Thoracic aorta (tissue), 2 donors: ENCODE measurements at regions not wholly inside any gene's neighbourhood (a gene's known extent, or its start where the extent isn't known, plus 50 kb on each side); places are given as distances from the start of the nearest gene placed in this dataset.

Source experiments
- ATAC-seq: fragments of 150-250 bp; one replicate; pipeline ENCODE4 v1.8.0; 2017; ENCODE audit warnings: low read depth; ENCODE audit not compliant: insufficient number of reproducible peaks, low FRiP score
- DNase-seq: peaks from one replicate; pipeline ENCODE4 v3.0.0-alpha.2; 2020; ENCODE audit warnings: low spot score
- H3K27ac ChIP-seq, 2 donors: fragments of 200-600 bp; sonication (generic); 1 replicate in 1 of 2; 2 replicates in 1 of 2; pipeline ENCODE4 v1.5.1; 2016; ENCODE audit warnings: mild to moderate bottlenecking in 2 of 2, moderate library complexity in 2 of 2
- H3K27me3 ChIP-seq: fragments of 200-600 bp; sonication (generic); replicated peaks from 2 replicates; pipeline ENCODE4 v1.6.0; 2016; ENCODE audit warnings: mild to moderate bottlenecking; ENCODE audit not compliant: insufficient read depth
- H3K36me3 ChIP-seq: fragments of 200-600 bp; sonication (generic); one replicate; pipeline ENCODE4 v1.5.1; 2016
- H3K4me1 ChIP-seq, 2 donors: fragments of 200-600 bp; sonication (generic); 1 replicate in 1 of 2; 2 replicates in 1 of 2; pipeline versions ENCODE4 v1.5.1 to v1.6.0; 2016; ENCODE audit warnings: low read depth in 2 of 2, mild to moderate bottlenecking in 1 of 2; ENCODE audit not compliant: control insufficient read depth in 1 of 2
- H3K4me3 ChIP-seq: fragments of 200-600 bp; sonication (generic); 2 replicates; pipeline ENCODE4 v1.5.1; 2016; ENCODE audit warnings: mild to moderate bottlenecking
- H3K9me3 ChIP-seq: fragments of 200-600 bp; sonication (generic); 2 replicates; pipeline ENCODE4 v1.5.1; 2016
- CTCF ChIP-seq: fragments of 200-600 bp; sonication (generic); IDR thresholded peaks from one replicate; pipeline ENCODE4 v1.5.1; 2019; ENCODE audit warnings: antibody characterized with exemption

- no peaks in the 10 kb centered on the region for H3K36me3 ChIP-seq
- peak; percentile 82 for TF ChIP-seq CTCF
- no peaks in the 10 kb centered on the region for H3K9me3 ChIP-seq
- H3K4me3 ChIP-seq, result no peak overlapping the region
- H3K27ac ChIP-seq, result no peak overlapping the region
- DNase-seq (peak; percentile 26), ATAC-seq (no peak)
- no peaks in the 10 kb centered on the region for H3K4me1 ChIP-seq
- no peaks in the 10 kb centered on the region for H3K27me3 ChIP-seq
Observed at GRCh38 chr3:71875461-71875947, 90.6 kb upstream of the PROK2 start.

DNA sequence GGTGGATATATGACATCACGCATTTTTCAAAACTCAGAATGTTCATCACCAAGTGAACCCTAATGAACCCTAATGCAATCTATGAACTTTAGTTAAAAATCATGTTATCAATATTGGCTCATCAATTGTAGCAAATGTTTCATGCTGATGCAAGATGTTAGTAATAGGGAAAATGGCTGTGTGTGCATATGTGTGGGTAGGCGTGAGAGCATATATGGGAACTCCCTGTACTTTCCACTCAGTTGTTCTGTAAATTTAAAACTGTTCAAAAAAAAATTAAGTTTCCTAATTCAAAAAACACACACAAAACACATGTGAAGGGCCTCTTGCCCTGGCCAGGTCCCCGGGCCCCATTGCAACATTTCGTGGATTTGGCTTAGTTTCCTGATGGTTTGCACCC is 89.7 kb upstream of the PROK2 start:
- Histone ChIP-seq H3K27me3 (no peaks in the 10 kb centered on the region), H3K27ac (no peak overlapping the region), H3K4me3 (no peak overlapping the region), H3K4me1 (no peaks in the 10 kb centered on the region), H3K9me3 (no peaks in the 10 kb centered on the region), H3K36me3 (no peaks in the 10 kb centered on the region)
- TF ChIP-seq CTCF, result no peak
- ATAC-seq, result no peak
- DNase-seq, result no peak

- Histone ChIP-seq H3K4me1 (no peaks in the 10 kb centered on the region), H3K36me3 (no peaks in the 10 kb centered on the region), H3K27me3 (no peaks in the 10 kb centered on the region), H3K9me3 (peaks cover under 1% of the 10 kb centered on the region), H3K4me3 (no peak overlapping the region), H3K27ac (no peak overlapping the region)
- TF ChIP-seq CTCF, result no peak
- DNase-seq (no peak), ATAC-seq (no peak)
Observed at GRCh38 chr3:71873093-71873611, 88.2 kb upstream of the PROK2 start.

GRCh38 chr3:71872256-71872655 is 87.3 kb upstream of the PROK2 start:
- no peak for TF ChIP-seq CTCF
- H3K4me1 ChIP-seq, result no peaks in the 10 kb centered on the region
- ATAC-seq (no peak), DNase-seq (no peak)
- H3K4me3 ChIP-seq, result no peak overlapping the region
- peaks cover 3% of the 10 kb centered on the region for H3K9me3 ChIP-seq
- H3K36me3 ChIP-seq, result no peaks in the 10 kb centered on the region
- H3K27ac ChIP-seq, result no peak overlapping the region
- H3K27me3 ChIP-seq, result no peaks in the 10 kb centered on the region

DNA sequence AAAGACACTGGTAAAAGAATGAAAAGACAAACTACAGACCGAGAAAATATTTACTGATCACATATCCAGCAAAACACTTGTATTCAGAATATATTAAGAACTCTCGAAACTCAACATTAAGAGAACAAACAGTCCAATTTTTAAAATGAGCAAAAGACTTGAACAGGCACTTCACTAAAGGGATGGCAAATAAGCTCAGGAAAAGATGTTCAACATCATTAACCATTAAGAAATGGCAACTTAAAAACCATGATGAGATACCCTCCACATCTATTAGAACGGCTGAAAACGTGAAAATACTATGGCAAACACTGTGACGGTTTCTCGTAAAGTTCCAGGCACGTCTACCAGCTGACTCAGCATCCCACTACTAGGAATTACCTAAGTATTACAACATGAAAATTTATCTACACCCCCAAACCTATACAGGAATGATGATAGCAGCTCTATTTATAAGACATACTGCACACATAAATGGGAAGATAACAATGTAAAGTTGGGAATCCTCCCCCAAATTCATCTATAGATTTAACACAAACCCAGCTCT is 86.1 kb upstream of the PROK2 start:
- Histone ChIP-seq H3K27me3 (no peaks in the 10 kb centered on the region), H3K36me3 (no peaks in the 10 kb centered on the region), H3K4me3 (no peak overlapping the region), H3K27ac (no peak overlapping the region), H3K9me3 (peaks cover 3% of the 10 kb centered on the region), H3K4me1 (no peaks in the 10 kb centered on the region)
- no peak for TF ChIP-seq CTCF
- ATAC-seq (no peak), DNase-seq (no peak)
